ENCODE measurements at regions not wholly inside any gene's neighbourhood (a gene's known extent, or its start where the extent isn't known, plus 50 kb on each side); places are given as distances from the start of the nearest gene placed in this dataset.

- TF ChIP-seq REST (IDR thresholded peaks at IDR 0.05; ENCODE audit: low read depth, low read length) (no peak), ZBTB33 (IDR thresholded peaks at IDR 0.05; ENCODE audit: borderline replicate concordance, low read depth) (no peak), RXRA (IDR thresholded peaks at IDR 0.05; ENCODE audit: borderline replicate concordance, low read depth) (no peak), MAX (IDR thresholded peaks at IDR 0.05; ENCODE audit: low read depth) (no peak), USF2 (IDR thresholded peaks at IDR 0.05; ENCODE audit: borderline replicate concordance, low read depth, low read length) (no peak)
These were observed 169.3 kb downstream of the CHIC2 start (continued) for GRCh38 chr4:53895137-53895536.

- H3K27ac ChIP-seq (ENCODE audit: low read depth in 2 of 2, low read length in 1 of 2): peak overlapping the region in 1 of 2 experiments; percentile 86; a peak in 2 of 4 replicates
- no peaks in the 10 kb centered on the region for H3K27me3 ChIP-seq (ENCODE audit: insufficient read depth)
- no peaks in the 10 kb centered on the region for H3F3A ChIP-seq (replicated peaks; ENCODE audit: insufficient read depth)
- 98% methylated on average over 4 of the region's 4 CpGs for WGBS (ENCODE audit: low lambda C conversion rate)
- no peaks in the 10 kb centered on the region for H4K20me1 ChIP-seq (ENCODE audit: insufficient read depth)
- no peak overlapping the region for H3K4me3 ChIP-seq (ENCODE audit: low read depth in 2 of 2, low read length in 1 of 2)
- no peaks in the 10 kb centered on the region for H3K36me3 ChIP-seq (replicated peaks in 1 of 2; ENCODE audit: control insufficient read depth in 1 of 2, insufficient read depth in 2 of 2, low read length in 1 of 2)
- H3K4me2 ChIP-seq: no peak overlapping the region
- no peak for TF ChIP-seq FOXJ3 (CRISPR knock-in tag; IDR thresholded peaks at IDR 0.05)
- no peak for TF ChIP-seq FOXM1 (IDR thresholded peaks at IDR 0.05; ENCODE audit: low read depth)
- no peak for TF ChIP-seq REST (IDR thresholded peaks at IDR 0.05; ENCODE audit: low read depth, low read length)
- no peak for TF ChIP-seq CHD2 (IDR thresholded peaks at IDR 0.05; ENCODE audit: low read length, partially characterized antibody)
- TF ChIP-seq POLR2AphosphoS5 (IDR thresholded peaks at IDR 0.05; ENCODE audit: low read depth, low read length): no peak
- TF ChIP-seq EZH2phosphoT487 (IDR thresholded peaks at IDR 0.05; ENCODE audit: borderline replicate concordance, low read depth): no peak
- CTCF ChIA-PET: no interaction called here
- no peaks in the 10 kb centered on the region for H3K9me3 ChIP-seq
- H3K9me2 ChIP-seq: no peaks in the 10 kb centered on the region
- POLR2A ChIA-PET: no interaction called here
- no peak for DNase-seq
- H3K9ac ChIP-seq: no peak overlapping the region
- no peak overlapping the region for H2AFZ ChIP-seq (ENCODE audit: low read depth)
- H3K79me2 ChIP-seq (ENCODE audit: insufficient read depth): no peaks in the 10 kb centered on the region
- peaks cover 0 to 23% of the 10 kb centered on the region in 2 experiments; a peak in 2 of 4 replicates for H3K4me1 ChIP-seq (ENCODE audit: control insufficient read depth in 1 of 2, insufficient read depth in 2 of 2, low read depth in 1 of 2, low read length in 1 of 2)
These were observed 173.9 kb downstream of the CHIC2 start for GRCh38 chr4:53890461-53890860.
